SK-N-SH (cell line): ENCODE measurements at regions not wholly inside any gene's neighbourhood (a gene's known extent, or its start where the extent isn't known, plus 50 kb on each side); places are given as distances from the start of the nearest gene placed in this dataset.

Experiments used
- CTCF ChIA-PET: fragments of 300-600, 350-600 bp; formaldehyde crosslinking; extraction: SDS; loops from one replicate; lab custom pipeline; 2021; lab: Yijun Ruan, JAX
- POLR2A ChIA-PET: fragments of 350-600 bp; sonication (Branson Sonifier 250); formaldehyde crosslinking; extraction: SDS; loops from one replicate; lab custom pipeline; 2020; ENCODE audit warnings: antibody characterized with exemption, inconsistent platforms; lab: Yijun Ruan, JAX
- DNase-seq: peaks from one replicate; pipeline ENCODE4 v3.0.0; 2012
- H2AFZ ChIP-seq: fragments of 200-600 bp; sonication (generic); 2 replicates; pipeline ENCODE4 v1.8.1; 2016; ENCODE audit warnings: antibody characterized with exemption, mild to moderate bottlenecking, low read depth
- H3F3A ChIP-seq: fragments of 200-600 bp; sonication (generic); replicated peaks from 2 replicates; pipeline ENCODE3; 2016; ENCODE audit warnings: antibody characterized with exemption, mild to moderate bottlenecking; ENCODE audit not compliant: insufficient read depth
- H3K27ac ChIP-seq, 2 experiments: fragments of 200-500 bp in 1 of 2; fragments of 200-600 bp in 1 of 2; sonication (Bioruptor generic) in 1 of 2; sonication (generic), shearing (Covaris generic) in 1 of 2; 2 replicates each; pipeline versions ENCODE4 v1.5.1 to v1.6.1; 2014 to 2016; ENCODE audit warnings: low read depth in 2 of 2, inconsistent platforms in 1 of 2, low read length in 1 of 2, mild to moderate bottlenecking in 1 of 2, mixed read lengths in 1 of 2
- H3K27me3 ChIP-seq: fragments of 200-600 bp; sonication (generic), shearing (Covaris generic); 2 replicates; pipeline ENCODE4 v1.6.1; 2016; ENCODE audit warnings: mixed run types; ENCODE audit not compliant: insufficient read depth
- H3K36me3 ChIP-seq, 2 experiments: fragments of 200-500 bp in 1 of 2; fragments of 200-600 bp in 1 of 2; sonication (Bioruptor generic) in 1 of 2; sonication (generic) in 1 of 2; replicated peaks in 1 of 2; 2 replicates each; pipeline versions ENCODE3 to v1.5.1; 2014 to 2016; ENCODE audit warnings: low read length in 1 of 2, mild to moderate bottlenecking in 1 of 2; ENCODE audit not compliant: insufficient read depth in 2 of 2, control insufficient read depth in 1 of 2
- H3K4me1 ChIP-seq, 2 experiments: fragments of 200-500 bp in 1 of 2; fragments of 200-600 bp in 1 of 2; sonication (Bioruptor generic) in 1 of 2; sonication (generic), shearing (Covaris generic) in 1 of 2; 2 replicates each; pipeline versions ENCODE4 v1.5.1 to v1.6.1; 2014 to 2016; ENCODE audit warnings: low read depth in 1 of 2, low read length in 1 of 2, mixed run types in 1 of 2; ENCODE audit not compliant: insufficient read depth in 2 of 2, control insufficient read depth in 1 of 2
- H3K4me2 ChIP-seq: fragments of 200-600 bp; sonication (generic), shearing (Covaris generic); 2 replicates; pipeline ENCODE4 v1.6.1; 2017; ENCODE audit warnings: mixed run types
- H3K4me3 ChIP-seq, 2 experiments: fragments of 200-500 bp in 1 of 2; fragments of 200-600 bp in 1 of 2; sonication (Bioruptor generic) in 1 of 2; sonication (generic), shearing (Covaris generic) in 1 of 2; 2 replicates each; pipeline versions ENCODE4 v1.5.1 to v1.8.1; 2014 to 2016; ENCODE audit warnings: low read depth in 2 of 2, inconsistent platforms in 1 of 2, low read length in 1 of 2, mild to moderate bottlenecking in 1 of 2, mixed read lengths in 1 of 2, moderate library complexity in 1 of 2
- H3K79me2 ChIP-seq: fragments of 200-600 bp; sonication (generic); 2 replicates; pipeline ENCODE4 v1.8.1; 2017; ENCODE audit warnings: mild to moderate bottlenecking; ENCODE audit not compliant: insufficient read depth
- H3K9ac ChIP-seq: fragments of 200-600 bp; sonication (generic); 2 replicates; pipeline ENCODE4 v1.6.1; 2017; ENCODE audit warnings: mixed run types
- H3K9me2 ChIP-seq: fragments of 200-600 bp; sonication (generic); 2 replicates; pipeline ENCODE4 v1.6.1; 2017; ENCODE audit warnings: mixed run types
- H3K9me3 ChIP-seq: fragments of 200-600 bp; sonication (generic); 2 replicates; pipeline ENCODE4 v1.6.1; 2017; ENCODE audit warnings: mixed run types, mild to moderate bottlenecking, moderate library complexity
- H4K20me1 ChIP-seq: fragments of 200-600 bp; sonication (generic); 2 replicates; pipeline ENCODE4 v1.6.1; 2017; ENCODE audit warnings: mild to moderate bottlenecking, mixed run types; ENCODE audit not compliant: insufficient read depth
- CTCF ChIP-seq: fragments of 200-600 bp; sonication (generic); IDR thresholded peaks from 2 replicates; pipeline ENCODE4 v1.6.1; 2017; ENCODE audit warnings: antibody characterized with exemption, mild to moderate bottlenecking, moderate library complexity
- ELF1 ChIP-seq: IDR thresholded peaks from 2 replicates; pipeline ENCODE4 v1.4.0; 2012
- EP300 ChIP-seq, 2 experiments: IDR thresholded peaks; 2 replicates each; pipeline versions ENCODE4 v1.4.0 to v1.6.1; 2012; ENCODE audit warnings: borderline replicate concordance in 1 of 2, low read depth in 1 of 2, low read length in 1 of 2
- FOXM1 ChIP-seq: IDR thresholded peaks from 2 replicates; pipeline ENCODE4 v1.4.0; 2012; ENCODE audit warnings: low read depth, mild to moderate bottlenecking
- GABPA ChIP-seq: IDR thresholded peaks from 2 replicates; pipeline ENCODE4 v1.4.0; 2012; ENCODE audit warnings: low read depth, mild to moderate bottlenecking
- MAX ChIP-seq: IDR thresholded peaks from 2 replicates; pipeline ENCODE4 v1.4.0; 2012; ENCODE audit warnings: low read depth
- MEF2A ChIP-seq: IDR thresholded peaks from 2 replicates; pipeline ENCODE4 v1.4.0; 2012; ENCODE audit warnings: low read depth, borderline replicate concordance
- NFIC ChIP-seq: IDR thresholded peaks from 2 replicates; pipeline ENCODE4 v1.4.0; 2012; ENCODE audit warnings: borderline replicate concordance
- NRF1 ChIP-seq: IDR thresholded peaks from 2 replicates; pipeline ENCODE4 v1.6.1; 2012; ENCODE audit warnings: low read depth, mild to moderate bottlenecking, low read length
- RAD21 ChIP-seq: IDR thresholded peaks from 2 replicates; pipeline ENCODE4 v1.6.1; 2012; ENCODE audit warnings: mild to moderate bottlenecking, low read length
- REST ChIP-seq: IDR thresholded peaks from 2 replicates; pipeline ENCODE4 v1.6.1; 2012; ENCODE audit warnings: mild to moderate bottlenecking, low read depth, low read length, moderate library complexity
- RFX5 ChIP-seq: IDR thresholded peaks from 2 replicates; pipeline ENCODE4 v1.6.1; 2012; ENCODE audit warnings: mild to moderate bottlenecking, improper control_type of control experiment, low read length
- SIN3A ChIP-seq: IDR thresholded peaks from 2 replicates; pipeline ENCODE4 v1.6.1; 2012; ENCODE audit warnings: low read depth, mild to moderate bottlenecking, low read length, moderate library complexity, borderline replicate concordance
- SMC3 ChIP-seq: IDR thresholded peaks from 2 replicates; pipeline ENCODE4 v1.6.1; 2012; ENCODE audit warnings: low read depth, low read length, improper control_type of control experiment
- WGBS: methylation state at CpG from one replicate; pipeline ENCODE4 v1.1.6; 2017; ENCODE audit warnings: low lambda C conversion rate; 5-methylcytosine and 5-hydroxymethylcytosine counted together

- no peak overlapping the region for H3K4me3 ChIP-seq
- H4K20me1 ChIP-seq: no peaks in the 10 kb centered on the region
- no peak for DNase-seq
- H3K4me1 ChIP-seq: no peaks in the 10 kb centered on the region
- CTCF ChIA-PET: no interaction called here
- H3K27ac ChIP-seq: no peak overlapping the region
- TF ChIP-seq REST: no peak
- TF ChIP-seq SIN3A: no peak
- no peak for TF ChIP-seq EP300 (IDR thresholded peaks at IDR 0.05; ENCODE audit: borderline replicate concordance in 1 of 2, low read depth in 1 of 2, low read length in 1 of 2)
- no peak for TF ChIP-seq RFX5
- no peak for TF ChIP-seq NFIC
- TF ChIP-seq FOXM1: no peak
- TF ChIP-seq GABPA: no peak
- no peak for TF ChIP-seq MEF2A
- TF ChIP-seq NRF1: no peak
- no peak for TF ChIP-seq MAX
- no peak for TF ChIP-seq SMC3
- POLR2A ChIA-PET: no interaction called here
- H3F3A ChIP-seq: no peaks in the 10 kb centered on the region
- no peak overlapping the region for H2AFZ ChIP-seq
- H3K4me2 ChIP-seq: no peak overlapping the region
- H3K9me3 ChIP-seq: no peaks in the 10 kb centered on the region
- no peaks in the 10 kb centered on the region for H3K9me2 ChIP-seq
- H3K79me2 ChIP-seq: no peaks in the 10 kb centered on the region
- H3K27me3 ChIP-seq: no peaks in the 10 kb centered on the region
- no peaks in the 10 kb centered on the region for H3K36me3 ChIP-seq
- H3K9ac ChIP-seq: no peak overlapping the region
- WGBS: 20% methylated on average over 8 of the region's 8 CpGs
Measured at GRCh38 chr5:64077589-64077988, 88.1 kb upstream of the RNF180 start.

- Histone ChIP-seq H3K9ac (no peak overlapping the region), H3K9me3 (no peaks in the 10 kb centered on the region), H3K36me3 (no peaks in the 10 kb centered on the region), H3K79me2 (no peaks in the 10 kb centered on the region), H3K4me3 (no peak overlapping the region; a peak in 1 of 4 replicates), H3F3A (no peaks in the 10 kb centered on the region), H4K20me1 (no peaks in the 10 kb centered on the region), H3K27ac (no peak overlapping the region), H3K4me2 (no peak overlapping the region), H3K4me1 (no peaks in the 10 kb centered on the region), H3K27me3 (no peaks in the 10 kb centered on the region), H3K9me2 (no peaks in the 10 kb centered on the region), H2AFZ (no peak overlapping the region)
- ChIA-PET POLR2A (no interaction called here), CTCF (interaction anchor here (0.8 kb wide), 1 partner anchor 538 kb away, joined by 3 read pairs; no protein-coding TSS in a partner anchor)
- DNase-seq: peak; percentile 43
- TF ChIP-seq SMC3: peak; percentile 30; the same call in 1 of the 2 replicates
- peak; percentile 66 for TF ChIP-seq CTCF
- no peak for TF ChIP-seq MAX
- peak; percentile 58 for TF ChIP-seq RAD21
- TF ChIP-seq ELF1: no peak
- WGBS: 19% methylated on average over 2 of the region's 2 CpGs
Measured at GRCh38 chr5:64074533-64074932, 91.1 kb upstream of the RNF180 start.
